BE2C (cell line): ENCODE measurements at regions not wholly inside any gene's neighbourhood (a gene's known extent, or its start where the extent isn't known, plus 50 kb on each side); places are given as distances from the start of the nearest gene placed in this dataset.

Experiments
- DNase-seq: peaks from one replicate; pipeline ENCODE4 v3.0.0-alpha.2; 2020
- H3K27me3 ChIP-seq: fragments of 250-450 bp; sonication (Bioruptor Pico); 2 replicates; pipeline ENCODE4 v1.5.1; 2020; ENCODE audit warnings: mild to moderate bottlenecking
- H3K36me3 ChIP-seq: fragments of 250-450 bp; sonication (Bioruptor Pico); 2 replicates; pipeline ENCODE4 v1.5.1; 2020; ENCODE audit warnings: mild to moderate bottlenecking
- H3K4me1 ChIP-seq: fragments of 250-450 bp; sonication (Bioruptor Pico); 2 replicates; pipeline ENCODE4 v1.5.1; 2020
- H3K4me3 ChIP-seq: 2 replicates; pipeline ENCODE4 v1.5.1; 2011; ENCODE audit warnings: low read depth, low read length
- H3K9me3 ChIP-seq: fragments of 250-450 bp; sonication (Bioruptor Pico); 2 replicates; pipeline ENCODE4 v1.5.1; 2020
- CTCF ChIP-seq: IDR thresholded peaks from 2 replicates; pipeline ENCODE4 v1.5.1; 2012; ENCODE audit warnings: mild to moderate bottlenecking, low read depth, low read length

- no peak for DNase-seq
- no peak for TF ChIP-seq CTCF
- H3K27me3 ChIP-seq: no peaks in the 10 kb centered on the region
- H3K4me3 ChIP-seq: no peak overlapping the region
- no peaks in the 10 kb centered on the region for H3K36me3 ChIP-seq
- H3K4me1 ChIP-seq: no peaks in the 10 kb centered on the region
- no peaks in the 10 kb centered on the region for H3K9me3 ChIP-seq
Observed at GRCh38 chr5:163244445-163244987, 192.9 kb upstream of the CCNG1 start.

- H3K9me3 ChIP-seq: no peaks in the 10 kb centered on the region
- no peak overlapping the region for H3K4me3 ChIP-seq
- H3K36me3 ChIP-seq: no peaks in the 10 kb centered on the region
- no peak for DNase-seq
- H3K27me3 ChIP-seq: no peaks in the 10 kb centered on the region
- TF ChIP-seq CTCF: no peak
- no peaks in the 10 kb centered on the region for H3K4me1 ChIP-seq
Observed at GRCh38 chr5:163245584-163245983, 191.8 kb upstream of the CCNG1 start.

GRCh38 chr5:163248333-163248732, 189.1 kb upstream of the CCNG1 start:
- no peaks in the 10 kb centered on the region for H3K27me3 ChIP-seq
- H3K9me3 ChIP-seq: no peaks in the 10 kb centered on the region
- H3K36me3 ChIP-seq: no peaks in the 10 kb centered on the region
- H3K4me3 ChIP-seq: no peak overlapping the region
- H3K4me1 ChIP-seq: no peaks in the 10 kb centered on the region
- no peak for TF ChIP-seq CTCF
- no peak for DNase-seq

DNA sequence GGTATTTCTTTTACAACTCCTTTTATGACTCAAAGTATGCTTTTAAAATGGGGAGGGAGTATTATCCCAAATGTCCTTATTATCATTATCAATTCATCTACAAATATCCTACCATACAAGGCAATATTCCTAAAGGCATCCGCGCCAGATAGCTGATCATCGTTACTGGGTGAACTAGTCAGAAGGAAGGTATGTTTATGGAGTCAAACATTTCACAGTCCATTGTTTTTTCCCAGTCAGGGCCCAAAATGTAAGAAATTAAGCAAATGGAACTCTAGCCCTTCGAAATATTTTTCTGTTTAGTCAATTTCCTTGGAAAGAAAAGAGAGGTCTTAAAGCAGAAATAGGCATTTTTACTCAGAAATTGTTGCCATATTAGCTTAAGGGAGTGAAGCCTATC, 188.5 kb upstream of the CCNG1 start:
- H3K36me3 ChIP-seq: no peaks in the 10 kb centered on the region
- H3K4me3 ChIP-seq: no peak overlapping the region
- H3K4me1 ChIP-seq: no peaks in the 10 kb centered on the region
- no peak for DNase-seq
- no peak for TF ChIP-seq CTCF
- H3K9me3 ChIP-seq: no peaks in the 10 kb centered on the region
- H3K27me3 ChIP-seq: no peaks in the 10 kb centered on the region

DNA sequence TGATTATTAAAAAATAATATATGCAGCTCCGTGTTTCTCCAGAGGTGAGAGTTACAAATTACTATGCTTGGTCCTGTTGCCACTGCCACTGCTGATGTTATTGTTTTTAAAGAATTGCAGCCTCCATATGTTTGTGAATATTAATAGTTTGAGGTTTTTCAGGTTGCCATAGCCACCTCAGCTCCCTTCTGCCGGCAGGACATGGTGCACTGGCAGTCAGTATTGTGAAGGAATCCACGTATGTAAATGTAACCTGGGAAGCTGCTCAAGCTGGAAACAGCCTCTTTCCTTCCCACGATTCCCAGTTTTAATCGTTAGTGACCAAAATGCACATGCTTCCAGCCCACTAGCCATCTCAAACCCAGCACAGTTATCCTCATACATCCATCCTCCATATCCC, 184.4 kb upstream of the CCNG1 start:
- H3K36me3 ChIP-seq: no peaks in the 10 kb centered on the region
- H3K9me3 ChIP-seq: no peaks in the 10 kb centered on the region
- no peaks in the 10 kb centered on the region for H3K27me3 ChIP-seq
- H3K4me3 ChIP-seq: no peak overlapping the region
- DNase-seq: no peak
- no peaks in the 10 kb centered on the region for H3K4me1 ChIP-seq
- TF ChIP-seq CTCF: no peak

DNA sequence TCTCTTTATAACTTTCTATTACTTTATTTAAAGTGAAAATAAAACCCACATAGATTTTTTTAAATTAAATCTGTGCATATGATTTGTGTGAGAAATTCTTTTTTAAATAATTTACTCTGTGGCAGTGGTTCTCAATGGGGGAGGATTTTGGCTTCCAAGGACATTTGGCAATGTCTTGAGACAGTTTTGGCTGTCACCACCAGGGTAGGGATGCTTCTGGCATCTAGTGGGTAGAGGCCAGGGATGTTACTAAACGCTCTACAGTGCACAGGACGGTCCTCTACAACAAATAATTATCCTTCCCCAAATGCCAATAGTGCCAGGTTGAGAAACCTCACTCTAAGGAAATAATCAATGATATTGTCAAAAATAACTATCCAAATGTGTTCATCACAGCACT, 177.9 kb upstream of the CCNG1 start:
- no peaks in the 10 kb centered on the region for H3K9me3 ChIP-seq

More for the DNA sequence above, 177.9 kb upstream of the CCNG1 start:
- Histone ChIP-seq H3K4me1 (no peaks in the 10 kb centered on the region), H3K27me3 (no peaks in the 10 kb centered on the region; the same call in 1 of the 2 replicates), H3K36me3 (no peaks in the 10 kb centered on the region), H3K4me3 (no peak overlapping the region)
- no peak for TF ChIP-seq CTCF
- DNase-seq: no peak
